ENCODE measurements at regions not wholly inside any gene's neighbourhood (a gene's known extent, or its start where the extent isn't known, plus 50 kb on each side); places are given as distances from the start of the nearest gene placed in this dataset.
A peak's percentile ranks its signal among the peaks of the same experiment; 100 is the strongest.

- TF ChIP-seq CTCF (IDR thresholded peaks at IDR 0.05; ENCODE audit: control extremely low read depth in 1 of 3, insufficient read depth in 1 of 3, low read depth in 1 of 3, low read length in 3 of 3): peak; percentile 69 to 76 (median 75)
- TF ChIP-seq CREB1 (IDR thresholded peaks at IDR 0.05): 0 out of 2 replicates have a peak, but pooled peaks have one; percentile 19
- TF ChIP-seq RAD21 (IDR thresholded peaks at IDR 0.05 in 1 of 2, conservative IDR thresholded peaks at IDR 0.05 in 1 of 2; ENCODE audit: low read depth in 2 of 2, low read length in 2 of 2): peak; percentile 94
- TF ChIP-seq SIRT6 (IDR thresholded peaks at IDR 0.05; ENCODE audit: low read length): no peak
- Histone ChIP-seq H3K23ac (ENCODE audit: insufficient read length) (no peak overlapping the region), H3K18ac (ENCODE audit: extremely low read depth, low read length) (peak overlapping the region; percentile 60; the same call in 1 of the 2 replicates), H2AK5ac (ENCODE audit: low read depth, low read length) (no peak overlapping the region), H3K4me3 (ENCODE audit: extremely low read depth in 1 of 4, insufficient read depth in 2 of 4, low read depth in 3 of 4, low read length in 4 of 4) (no peak overlapping the region; a peak in 1 of 8 replicates), H3K79me1 (ENCODE audit: low read depth, low read length) (no peaks in the 10 kb centered on the region), H2BK5ac (ENCODE audit: low read depth, low read length) (no peak overlapping the region; the same call in 1 of the 2 replicates), H3K9ac (replicated peaks in 1 of 4; ENCODE audit: extremely low read depth in 1 of 4, low read depth in 3 of 4, low read length in 3 of 4) (no peak overlapping the region), H4K5ac (ENCODE audit: insufficient read length, low read depth, low read length) (no peak overlapping the region), H3K79me2 (ENCODE audit: control insufficient read depth in 1 of 2, insufficient read depth in 2 of 2, low read length in 2 of 2) (no peaks in the 10 kb centered on the region), H3K23me2 (ENCODE audit: low read depth, low read length) (no peaks in the 10 kb centered on the region), H2BK120ac (replicated peaks; ENCODE audit: low read depth, low read length) (no peak overlapping the region), H3K27ac (ENCODE audit: low read depth, low read length) (no peak overlapping the region), H3K9me3 (ENCODE audit: insufficient read depth in 2 of 2, low read depth in 1 of 2, low read length in 1 of 2) (no peaks in the 10 kb centered on the region), H2AFZ (ENCODE audit: low read length) (peak overlapping the region; percentile 98), H3K4ac (replicated peaks; ENCODE audit: insufficient read length, low read depth, low read length) (no peak overlapping the region), H2BK20ac (ENCODE audit: low read length) (no peak overlapping the region), H3K14ac (ENCODE audit: insufficient read length) (no peak overlapping the region), H4K8ac (ENCODE audit: extremely low read depth, insufficient read depth, low read length) (no peak overlapping the region), H4K91ac (replicated peaks; ENCODE audit: insufficient read length, low read length) (no peak overlapping the region), H3K4me1 (replicated peaks in 1 of 4; ENCODE audit: control insufficient read depth in 3 of 4, insufficient read depth in 4 of 4, low read length in 3 of 4) (peaks cover 0 to 4% (median 2%) of the 10 kb centered on the region in 4 experiments; a peak in 4 of 7 replicates), H2BK15ac (ENCODE audit: low read length) (no peak overlapping the region), H3K4me2 (ENCODE audit: insufficient read depth in 1 of 2, low read depth in 2 of 2, low read length in 2 of 2) (peak overlapping the region; percentile 3 to 35; a peak in 2 of 4 replicates), H4K20me1 (replicated peaks in 1 of 2; ENCODE audit: control insufficient read depth in 1 of 2, insufficient read depth in 2 of 2, low read length in 2 of 2) (no peaks in the 10 kb centered on the region), H3K56ac (replicated peaks; ENCODE audit: insufficient read length, low read depth, low read length) (no peak overlapping the region), H3K27me3 (replicated peaks in 1 of 4; ENCODE audit: control insufficient read depth in 3 of 4, extremely low read depth in 1 of 4, insufficient read depth in 3 of 4, low read length in 3 of 4) (no peaks in the 10 kb centered on the region), H2BK12ac (ENCODE audit: low read depth, low read length) (0 out of 2 replicates have a peak overlapping the region, but pooled peaks have one; percentile 18), H3K36me3 (ENCODE audit: control insufficient read depth in 2 of 4, insufficient read depth in 4 of 4, low read length in 3 of 4) (no peaks in the 10 kb centered on the region)
- POLR2A ChIA-PET (ENCODE audit: partially characterized antibody): no interaction called here
- DNase-seq (ENCODE audit: low read depth in 1 of 2, low spot score in 2 of 2) (peak; percentile 38 to 87), FAIRE-seq (peak; percentile 78)
- WGBS, 2 experiments (ENCODE audit: extremely low coverage in 1 of 2, insufficient coverage in 1 of 2, insufficient read length in 1 of 2, insufficient replicate concordance in 2 of 2, low coverage in 1 of 2, low lambda C conversion rate in 2 of 2, missing lambda C conversion rate in 1 of 2): 37% methylated on average over 16 of the region's 16 CpGs; no CpG with 5 or more reads in 1 of the 2 experiments
- CTCF ChIA-PET (ENCODE audit: partially characterized antibody): interaction anchor here (0.6 to 5.8 kb wide), 37 partner anchors 9 to 853 kb away, joined by 3 to 78 read pairs (median 4); no protein-coding TSS in a partner anchor
These were observed 238.7 kb downstream of the ZPLD1 start for GRCh38 chr3:102673271-102674115.
